NCI-H510A (cell line): ENCODE measurements at regions not wholly inside any gene's neighbourhood (a gene's known extent, or its start where the extent isn't known, plus 50 kb on each side); places are given as distances from the start of the nearest gene placed in this dataset.

Experiments used
- DNase-seq: peaks from one replicate; lab custom pipeline; 2025; lab: John Stamatoyannopoulos, UW

GRCh38 chr12:115357681-115358080 is 673.7 kb upstream of the TBX3 start:
- no peak for DNase-seq

GRCh38 chr12:115355301-115355700 is 671.3 kb upstream of the TBX3 start:
- no peak for DNase-seq

- no peak for DNase-seq
Measured at GRCh38 chr12:115354007-115354890, 670.3 kb upstream of the TBX3 start.

- DNase-seq, result no peak
Measured at GRCh38 chr12:115353467-115353866, 669.5 kb upstream of the TBX3 start.

GRCh38 chr12:115351514-115352077 is 667.6 kb upstream of the TBX3 start:
- no peak for DNase-seq

- DNase-seq, result no peak
Measured at GRCh38 chr12:115349711-115350110, 665.7 kb upstream of the TBX3 start.

GRCh38 chr12:115348301-115348700 is 664.3 kb upstream of the TBX3 start:
- no peak for DNase-seq

- no peak for DNase-seq
Measured at GRCh38 chr12:115343601-115344000, 659.6 kb upstream of the TBX3 start.

- no peak for DNase-seq
Measured at GRCh38 chr12:115343008-115343407, 659.0 kb upstream of the TBX3 start.

GRCh38 chr12:115341442-115341841 is 657.5 kb upstream of the TBX3 start:
- no peak for DNase-seq

GRCh38 chr12:115338566-115339294 is 654.8 kb upstream of the TBX3 start:
- no peak for DNase-seq

GRCh38 chr12:115337693-115338543 is 653.9 kb upstream of the TBX3 start:
- DNase-seq, result no peak

- no peak for DNase-seq
Measured at GRCh38 chr12:115336506-115336905, 652.5 kb upstream of the TBX3 start.

- DNase-seq, result no peak
Measured at GRCh38 chr12:115335594-115335993, 651.6 kb upstream of the TBX3 start.

GRCh38 chr12:115335048-115335447 is 651.1 kb upstream of the TBX3 start:
- DNase-seq, result no peak

- DNase-seq, result no peak
Measured at GRCh38 chr12:115332945-115333344, 649.0 kb upstream of the TBX3 start.

GRCh38 chr12:115325858-115326257 is 641.9 kb upstream of the TBX3 start:
- DNase-seq, result no peak

- DNase-seq, result no peak
Measured at GRCh38 chr12:115324949-115325593, 641.1 kb upstream of the TBX3 start.

- no peak for DNase-seq
Measured at GRCh38 chr12:115323223-115323905, 639.4 kb upstream of the TBX3 start.

- DNase-seq, result no peak
Measured at GRCh38 chr12:115322275-115322674, 638.3 kb upstream of the TBX3 start.

- DNase-seq, result no peak
Measured at GRCh38 chr12:115320967-115321366, 637.0 kb upstream of the TBX3 start.
